ENCODE measurements at regions not wholly inside any gene's neighbourhood (a gene's known extent, or its start where the extent isn't known, plus 50 kb on each side); places are given as distances from the start of the nearest gene placed in this dataset.

GRCh38 chr13:68007576-68007975 is 777.4 kb upstream of the PCDH9 start:
- TF ChIP-seq TAF1 (IDR thresholded peaks at IDR 0.05; ENCODE audit: low read depth) (no peak), CEBPB (IDR thresholded peaks at IDR 0.05) (no peak), NFIC (IDR thresholded peaks at IDR 0.05) (no peak), FOXM1 (IDR thresholded peaks at IDR 0.05; ENCODE audit: borderline replicate concordance, low read depth) (no peak), YY1 (IDR thresholded peaks at IDR 0.05; ENCODE audit: low read depth) (no peak), EGR1 (IDR thresholded peaks at IDR 0.05) (no peak), REST (IDR thresholded peaks at IDR 0.05; ENCODE audit: low read depth) (no peak), TEAD4 (IDR thresholded peaks at IDR 0.05) (no peak), ZBTB7A (IDR thresholded peaks at IDR 0.05; ENCODE audit: low read depth) (no peak)

GRCh38 chr13:67996101-67996500 is 766.0 kb upstream of the PCDH9 start:
- TF ChIP-seq CREB1 (IDR thresholded peaks at IDR 0.05; ENCODE audit: low read depth): no peak
- TF ChIP-seq, protein P1, sequence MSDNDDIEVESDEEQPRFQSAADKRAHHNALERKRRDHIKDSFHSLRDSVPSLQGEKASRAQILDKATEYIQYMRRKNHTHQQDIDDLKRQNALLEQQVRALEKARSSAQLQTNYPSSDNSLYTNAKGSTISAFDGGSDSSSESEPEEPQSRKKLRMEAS (IDR thresholded peaks at IDR 0.05): no peak

- TF ChIP-seq, protein P1 (IDR thresholded peaks at IDR 0.05): no peak
- no peak for TF ChIP-seq RAD21 (IDR thresholded peaks at IDR 0.05; ENCODE audit: low read depth)
- no peak for TF ChIP-seq YY1 (IDR thresholded peaks at IDR 0.05; ENCODE audit: low read depth)
- TF ChIP-seq TAF1 (IDR thresholded peaks at IDR 0.05; ENCODE audit: low read depth): no peak
- TF ChIP-seq ZBTB7A (IDR thresholded peaks at IDR 0.05; ENCODE audit: low read depth): no peak
- no peak for TF ChIP-seq CEBPB (IDR thresholded peaks at IDR 0.05)
- no peak for TF ChIP-seq REST (IDR thresholded peaks at IDR 0.05; ENCODE audit: low read depth)
- TF ChIP-seq EP300 (IDR thresholded peaks at IDR 0.05; ENCODE audit: borderline replicate concordance): no peak
- TF ChIP-seq CREB1 (IDR thresholded peaks at IDR 0.05; ENCODE audit: low read depth): no peak
- no peak for TF ChIP-seq TCF12 (IDR thresholded peaks at IDR 0.05; ENCODE audit: low read depth)
- TF ChIP-seq EGR1 (IDR thresholded peaks at IDR 0.05): no peak
- TF ChIP-seq FOXM1 (IDR thresholded peaks at IDR 0.05; ENCODE audit: borderline replicate concordance, low read depth): no peak
- TF ChIP-seq USF1 (IDR thresholded peaks at IDR 0.05): no peak
- TF ChIP-seq NFIC (IDR thresholded peaks at IDR 0.05): no peak
- TF ChIP-seq TEAD4 (IDR thresholded peaks at IDR 0.05): no peak
Observed at GRCh38 chr13:67990868-67991267, 760.7 kb upstream of the PCDH9 start.

DNA sequence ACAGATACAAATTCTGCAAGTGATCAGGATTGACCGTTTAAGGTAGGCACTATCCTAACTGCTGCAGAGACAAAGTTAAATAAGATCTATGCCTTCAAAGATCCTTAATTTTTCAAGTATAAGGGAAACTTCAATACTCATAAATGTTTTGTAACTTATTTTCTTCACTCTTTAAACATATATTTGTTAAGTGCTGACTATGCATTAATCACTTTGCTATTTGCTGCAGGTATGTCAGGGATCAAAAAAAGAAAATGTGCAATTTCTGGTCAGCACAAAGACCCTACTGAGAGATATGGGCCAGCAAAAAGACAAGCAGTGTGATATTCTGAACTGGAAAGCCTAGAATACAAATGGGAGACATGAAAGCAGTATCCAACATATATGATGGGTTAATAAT is 756.1 kb upstream of the PCDH9 start:
- TF ChIP-seq EP300 (IDR thresholded peaks at IDR 0.05; ENCODE audit: borderline replicate concordance) (no peak), YY1 (IDR thresholded peaks at IDR 0.05; ENCODE audit: low read depth) (no peak), RAD21 (IDR thresholded peaks at IDR 0.05; ENCODE audit: low read depth) (no peak), EGR1 (IDR thresholded peaks at IDR 0.05) (no peak), ZBTB7A (IDR thresholded peaks at IDR 0.05; ENCODE audit: low read depth) (no peak), TCF12 (IDR thresholded peaks at IDR 0.05; ENCODE audit: low read depth) (no peak), NFIC (IDR thresholded peaks at IDR 0.05) (no peak), TEAD4 (IDR thresholded peaks at IDR 0.05) (no peak), USF1 (IDR thresholded peaks at IDR 0.05) (no peak), FOXM1 (IDR thresholded peaks at IDR 0.05; ENCODE audit: borderline replicate concordance, low read depth) (no peak), TAF1 (IDR thresholded peaks at IDR 0.05; ENCODE audit: low read depth) (no peak), REST (IDR thresholded peaks at IDR 0.05; ENCODE audit: low read depth) (no peak), CEBPB (IDR thresholded peaks at IDR 0.05) (no peak), CREB1 (IDR thresholded peaks at IDR 0.05; ENCODE audit: low read depth) (no peak)
- TF ChIP-seq, protein P1 (IDR thresholded peaks at IDR 0.05): no peak
